NT2/D1 (cell line): ENCODE measurements at regions not wholly inside any gene's neighbourhood (a gene's known extent, or its start where the extent isn't known, plus 50 kb on each side); places are given as distances from the start of the nearest gene placed in this dataset.

Source experiments
- DNase-seq: peaks from one replicate; pipeline ENCODE4 v3.0.0-alpha.2; 2011; ENCODE audit warnings: low read depth, low spot score
- H3K27me3 ChIP-seq: 2 replicates; pipeline ENCODE4 v1.6.0; 2011; ENCODE audit warnings: mild to moderate bottlenecking; ENCODE audit not compliant: insufficient read length, insufficient read depth
- H3K36me3 ChIP-seq: 2 replicates; pipeline ENCODE4 v1.6.1; 2011; ENCODE audit warnings: mild to moderate bottlenecking, low read length, mixed read lengths; ENCODE audit not compliant: insufficient read depth, insufficient read length
- H3K4me1 ChIP-seq: 2 replicates; pipeline ENCODE4 v1.5.1; 2011; ENCODE audit not compliant: insufficient read depth, insufficient read length
- H3K4me3 ChIP-seq: 2 replicates; pipeline ENCODE4 v1.5.1; 2011; ENCODE audit warnings: low read depth; ENCODE audit not compliant: insufficient read length
- H3K9ac ChIP-seq: 2 replicates; pipeline ENCODE4 v1.6.0; 2011; ENCODE audit warnings: low read depth; ENCODE audit not compliant: insufficient read length
- H3K9me3 ChIP-seq: 2 replicates; pipeline ENCODE4 v1.5.1; 2011; ENCODE audit warnings: mild to moderate bottlenecking, low read length; ENCODE audit not compliant: insufficient read depth
- SUZ12 ChIP-seq: IDR thresholded peaks from 2 replicates; pipeline ENCODE4 v1.6.1; 2011; ENCODE audit not compliant: insufficient read length, insufficient read depth; ENCODE audit errors: extremely low read depth
- YY1 ChIP-seq: IDR thresholded peaks from 2 replicates; pipeline ENCODE4 v1.6.1; 2011; ENCODE audit not compliant: insufficient read length, insufficient read depth
- ZNF274 ChIP-seq: IDR thresholded peaks from 2 replicates; pipeline ENCODE4 v1.6.1; 2011; ENCODE audit warnings: mild to moderate bottlenecking, low read depth, low read length

DNA sequence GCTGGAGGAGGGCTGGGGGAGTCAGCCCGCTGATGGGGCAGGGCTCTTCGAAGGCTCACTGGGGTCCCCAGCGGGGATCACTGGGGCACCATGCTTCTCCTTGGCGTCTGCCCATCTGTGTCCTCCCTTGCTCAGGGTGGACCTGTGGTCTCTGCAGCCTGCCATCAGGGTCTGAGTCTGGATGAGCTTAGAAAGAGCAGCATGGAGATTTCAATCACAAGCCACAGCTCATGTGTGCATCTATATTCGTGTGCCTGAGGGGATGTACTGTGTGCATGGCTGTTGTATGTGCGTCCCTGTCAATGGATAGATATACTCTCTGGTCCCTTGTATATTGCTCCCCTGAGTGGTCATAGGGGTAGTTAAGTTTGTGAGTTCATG is 126.6 kb upstream of the SDK2 start:
- no peak for DNase-seq
- Histone ChIP-seq H3K36me3 (no peaks in the 10 kb centered on the region), H3K27me3 (peaks cover 3% of the 10 kb centered on the region), H3K9ac (no peak overlapping the region), H3K4me3 (no peak overlapping the region), H3K4me1 (peaks cover 5% of the 10 kb centered on the region), H3K9me3 (peaks cover 6% of the 10 kb centered on the region; the same call in 1 of the 2 replicates)
- TF ChIP-seq YY1, result no peak
- no peak for TF ChIP-seq SUZ12
- TF ChIP-seq ZNF274, result no peak

DNA sequence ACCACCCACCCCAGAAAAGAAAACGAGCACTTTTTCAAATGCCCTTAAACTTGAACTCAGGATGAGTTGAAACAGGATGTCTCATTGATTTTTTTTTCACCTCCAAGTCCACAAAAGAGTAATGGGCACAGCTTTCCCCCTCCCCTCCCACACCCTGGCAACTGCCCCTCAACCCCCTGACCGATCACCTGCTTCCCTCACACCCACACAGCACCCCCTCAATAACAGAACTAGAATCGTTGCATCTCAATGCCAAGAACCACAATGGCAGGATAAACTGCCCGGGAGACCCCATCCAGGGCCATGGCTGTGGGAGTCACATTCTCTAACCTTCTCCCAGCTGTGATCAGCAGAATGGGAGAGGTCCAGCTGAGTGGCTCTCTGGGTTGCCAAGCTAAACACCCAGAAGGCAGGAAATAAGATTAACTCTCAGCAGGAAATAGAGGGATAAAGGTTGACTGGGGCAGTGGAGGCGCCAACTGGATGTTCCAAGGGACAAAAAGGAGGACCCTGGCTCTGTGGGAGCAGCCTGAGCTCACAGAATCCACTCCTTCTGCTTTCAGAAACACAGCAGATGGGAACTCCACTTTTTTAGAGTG is 128.0 kb upstream of the SDK2 start:
- Histone ChIP-seq H3K36me3 (no peaks in the 10 kb centered on the region), H3K27me3 (peaks cover 3% of the 10 kb centered on the region), H3K9me3 (peaks cover 20% of the 10 kb centered on the region; the same call in 1 of the 2 replicates), H3K9ac (no peak overlapping the region), H3K4me1 (peaks cover 5% of the 10 kb centered on the region), H3K4me3 (no peak overlapping the region)
- TF ChIP-seq YY1 (no peak), ZNF274 (no peak), SUZ12 (no peak)
- no peak for DNase-seq

DNA sequence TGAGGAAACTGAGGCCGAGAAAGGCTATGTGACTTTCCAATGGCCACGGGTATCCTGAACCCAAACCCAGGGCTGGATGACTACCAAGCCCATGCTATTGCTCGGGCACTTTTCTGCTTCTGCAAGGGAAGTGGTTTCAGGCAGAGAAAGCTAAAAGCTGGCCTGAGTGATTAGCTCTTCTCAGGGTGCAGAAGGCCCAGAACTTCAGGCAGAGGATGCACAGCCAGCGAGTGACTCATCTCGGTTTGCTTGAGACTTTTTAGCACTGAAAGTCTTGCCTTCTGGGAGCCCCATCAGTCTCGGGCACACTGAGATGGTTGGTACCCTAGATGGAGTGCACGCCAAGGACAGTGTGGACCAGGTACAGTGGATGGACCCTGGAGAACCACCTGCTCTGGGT is 129.5 kb upstream of the SDK2 start:
- TF ChIP-seq SUZ12, result no peak
- peaks cover 20% of the 10 kb centered on the region; the same call in 1 of the 2 replicates for H3K9me3 ChIP-seq
- H3K36me3 ChIP-seq, result no peaks in the 10 kb centered on the region
- DNase-seq, result no peak
- peaks cover 3% of the 10 kb centered on the region for H3K27me3 ChIP-seq
- H3K4me3 ChIP-seq, result no peak overlapping the region
- no peak overlapping the region for H3K9ac ChIP-seq
- peaks cover 5% of the 10 kb centered on the region for H3K4me1 ChIP-seq

DNA sequence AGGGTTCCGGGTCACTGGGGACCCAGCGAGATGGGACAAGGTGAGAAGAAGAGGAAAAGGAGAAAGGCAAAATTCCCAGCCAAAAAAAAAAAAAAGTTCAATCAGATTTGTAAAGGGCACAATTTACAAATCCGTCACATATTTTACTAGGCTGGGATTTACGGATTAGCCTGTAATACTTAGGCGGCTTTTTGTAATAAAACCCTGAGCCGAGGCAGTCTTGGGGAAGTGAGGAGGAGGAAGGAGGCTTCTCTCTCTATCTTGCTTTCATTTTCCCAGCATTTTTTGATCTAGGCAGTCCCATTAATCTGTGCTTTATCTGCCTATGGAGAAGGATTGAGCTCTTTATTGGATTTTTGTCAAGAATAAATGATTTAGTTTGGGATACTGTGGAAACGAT is 130.6 kb upstream of the SDK2 start:
- TF ChIP-seq YY1 (no peak), ZNF274 (no peak), SUZ12 (no peak)
- H3K4me3 ChIP-seq, result no peak overlapping the region
- H3K9me3 ChIP-seq, result peaks cover 26% of the 10 kb centered on the region; the same call in 1 of the 2 replicates
- no peaks in the 10 kb centered on the region for H3K36me3 ChIP-seq
- H3K27me3 ChIP-seq, result peaks cover 3% of the 10 kb centered on the region
- no peak overlapping the region for H3K9ac ChIP-seq
- peaks cover 5% of the 10 kb centered on the region for H3K4me1 ChIP-seq
- no peak for DNase-seq

DNA sequence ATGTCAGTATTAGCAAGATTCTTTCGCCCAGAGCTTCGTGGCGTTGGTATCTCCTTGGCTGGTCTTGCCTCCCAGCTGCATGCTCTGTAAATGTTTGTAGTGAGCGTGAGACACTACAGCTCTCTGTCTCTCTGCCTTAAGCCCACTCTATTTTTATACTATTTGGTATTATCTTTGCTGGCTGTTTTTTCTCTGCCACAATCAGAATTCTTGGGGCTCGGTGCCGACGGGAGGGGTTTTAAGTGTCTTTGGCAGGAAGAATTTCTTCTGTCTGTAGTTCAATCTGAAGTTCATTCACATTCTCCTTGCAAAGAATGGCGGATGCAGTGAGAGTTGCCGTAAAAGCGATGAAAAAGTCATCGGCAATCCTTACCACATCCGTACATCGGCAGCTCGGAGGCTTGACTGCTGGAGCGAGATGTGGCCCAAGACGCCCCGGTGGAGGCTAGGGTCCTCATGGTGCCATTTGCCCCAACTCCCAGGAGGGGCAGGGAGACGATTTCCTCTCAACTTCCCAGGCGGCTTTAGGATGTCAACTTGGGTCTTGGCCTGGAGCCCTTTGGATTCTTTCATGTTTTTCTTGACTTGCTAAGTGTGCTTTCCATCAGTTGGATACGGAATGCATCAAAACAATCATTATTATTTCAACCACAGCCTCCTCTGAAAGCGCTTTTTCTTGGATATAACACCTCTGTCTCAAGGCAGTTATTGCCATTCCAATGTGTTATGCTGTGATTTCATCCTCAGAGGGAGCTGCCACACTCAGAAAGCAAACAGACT is 132.3 kb upstream of the SDK2 start:
- Histone ChIP-seq H3K4me3 (no peak overlapping the region), H3K4me1 (no peaks in the 10 kb centered on the region), H3K9me3 (peaks cover 26% of the 10 kb centered on the region; the same call in 1 of the 2 replicates), H3K9ac (no peak overlapping the region), H3K36me3 (no peaks in the 10 kb centered on the region), H3K27me3 (peaks cover 3% of the 10 kb centered on the region)
- no peak for TF ChIP-seq YY1
- TF ChIP-seq SUZ12, result no peak
- TF ChIP-seq ZNF274, result no peak
- no peak for DNase-seq

DNA sequence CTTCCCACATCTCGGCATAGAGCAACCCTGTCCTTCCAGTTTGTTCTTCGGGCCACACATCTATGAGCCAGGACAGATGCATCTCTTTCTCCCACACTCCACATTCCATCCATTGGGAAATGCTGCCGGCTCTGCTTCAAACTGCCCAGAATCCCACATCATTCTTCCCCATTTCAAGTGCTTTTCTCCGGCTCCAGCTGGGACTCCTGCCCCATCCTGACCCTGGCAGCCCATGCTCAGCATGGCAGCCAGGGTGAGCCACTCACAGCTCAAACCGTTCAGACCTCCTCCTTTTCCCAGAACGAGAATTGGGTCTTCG is 132.8 kb upstream of the SDK2 start:
- H3K4me1 ChIP-seq, result no peaks in the 10 kb centered on the region
- H3K27me3 ChIP-seq, result peaks cover 3% of the 10 kb centered on the region
- H3K36me3 ChIP-seq, result no peaks in the 10 kb centered on the region
- H3K9ac ChIP-seq, result no peak overlapping the region
- H3K9me3 ChIP-seq, result peaks cover 26% of the 10 kb centered on the region; the same call in 1 of the 2 replicates
- TF ChIP-seq ZNF274, result no peak
- TF ChIP-seq YY1, result no peak
- TF ChIP-seq SUZ12, result no peak
- DNase-seq, result no peak
- no peak overlapping the region for H3K4me3 ChIP-seq

DNA sequence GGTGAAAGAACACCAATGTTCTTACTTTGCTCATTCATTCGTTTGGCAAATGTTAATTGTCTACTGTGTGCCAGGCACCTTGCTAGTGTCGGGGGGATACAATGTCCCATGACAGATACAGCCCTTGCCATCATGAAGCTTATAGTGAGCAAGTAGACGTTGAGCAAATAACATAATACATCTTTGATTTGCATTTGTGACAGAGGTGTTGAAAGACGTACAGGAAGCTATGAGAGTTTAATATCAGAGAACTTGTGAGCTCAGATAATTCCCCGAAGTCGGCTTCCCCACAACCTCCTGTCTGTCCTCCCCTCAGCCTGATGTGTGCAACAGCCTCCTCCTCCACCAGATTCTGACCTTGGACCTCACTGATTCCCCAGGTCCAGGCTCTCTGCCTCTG is 138.0 kb upstream of the SDK2 start:
- H3K4me3 ChIP-seq, result no peak overlapping the region
- peaks cover 6% of the 10 kb centered on the region for H3K27me3 ChIP-seq
- no peak for DNase-seq
- peaks cover 6% of the 10 kb centered on the region; the same call in 1 of the 2 replicates for H3K9me3 ChIP-seq
- no peak overlapping the region for H3K9ac ChIP-seq
- no peaks in the 10 kb centered on the region for H3K36me3 ChIP-seq
- H3K4me1 ChIP-seq, result peaks cover 10% of the 10 kb centered on the region
- TF ChIP-seq ZNF274, result no peak
- no peak for TF ChIP-seq YY1
- no peak for TF ChIP-seq SUZ12
